IPS-18a (cell line): ENCODE measurements at regions not wholly inside any gene's neighbourhood (a gene's known extent, or its start where the extent isn't known, plus 50 kb on each side); places are given as distances from the start of the nearest gene placed in this dataset.
"Not testable (repeated sequence)": the region's sequence is repeated elsewhere in the genome, so short reads cannot be mapped to it uniquely, and the experiment has no call there.

Source experiments
- H3K27ac ChIP-seq: one replicate; pipeline ENCODE4 v1.5.1; 2013; ENCODE audit warnings: low read length
- H3K27me3 ChIP-seq: one replicate; pipeline ENCODE4 v1.6.1; 2013; ENCODE audit warnings: mild to moderate bottlenecking, low read length; ENCODE audit not compliant: control insufficient read depth, insufficient read depth
- H3K36me3 ChIP-seq: one replicate; pipeline ENCODE4 v1.6.1; 2013; ENCODE audit warnings: low read depth, low read length; ENCODE audit not compliant: control insufficient read depth
- H3K4me1 ChIP-seq: one replicate; pipeline ENCODE4 v1.6.1; 2013; ENCODE audit warnings: low read depth, low read length; ENCODE audit not compliant: control insufficient read depth
- H3K4me3 ChIP-seq: one replicate; pipeline ENCODE4 v1.5.1; 2013; ENCODE audit warnings: low read length
- H3K9ac ChIP-seq: one replicate; pipeline ENCODE4 v1.6.1; 2013; ENCODE audit warnings: mild to moderate bottlenecking, low read length, moderate library complexity
- H3K9me3 ChIP-seq: one replicate; pipeline ENCODE4 v1.6.1; 2013; ENCODE audit warnings: low read depth, low read length; ENCODE audit not compliant: control insufficient read depth

DNA sequence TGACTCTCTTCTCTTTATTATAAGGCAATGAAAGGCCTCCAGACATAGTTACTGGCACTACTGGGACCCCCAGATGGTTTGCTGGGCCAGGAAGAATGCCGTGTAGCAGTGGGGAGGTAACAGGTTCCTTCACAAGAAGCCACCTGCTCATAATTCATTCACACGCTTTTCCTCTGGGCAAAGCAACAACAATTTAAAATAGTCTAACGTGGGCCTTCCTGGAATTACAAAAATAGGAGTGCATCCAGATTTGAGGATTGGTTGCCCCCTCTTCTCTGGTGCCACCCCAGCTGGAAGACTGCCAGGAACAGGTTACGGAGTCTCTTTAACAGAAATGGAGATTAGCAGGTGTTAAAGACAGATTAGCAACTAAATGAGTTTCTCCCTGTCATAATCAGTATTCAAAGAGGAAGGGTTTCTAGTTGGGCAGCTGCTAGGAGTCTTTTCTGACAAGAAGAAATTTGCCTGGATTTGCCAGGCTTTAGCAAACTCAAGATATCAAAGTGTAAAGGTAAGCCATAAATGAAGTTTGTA lies 409.6 kb downstream of the NPIPA8 start:
- Histone ChIP-seq H3K9me3 (no peaks in the 10 kb centered on the region), H3K4me1 (peaks cover 6% of the 10 kb centered on the region), H3K9ac (no peak overlapping the region), H3K27me3 (no peaks in the 10 kb centered on the region), H3K4me3 (no peak overlapping the region), H3K27ac (no peak overlapping the region), H3K36me3 (no peaks in the 10 kb centered on the region)

DNA sequence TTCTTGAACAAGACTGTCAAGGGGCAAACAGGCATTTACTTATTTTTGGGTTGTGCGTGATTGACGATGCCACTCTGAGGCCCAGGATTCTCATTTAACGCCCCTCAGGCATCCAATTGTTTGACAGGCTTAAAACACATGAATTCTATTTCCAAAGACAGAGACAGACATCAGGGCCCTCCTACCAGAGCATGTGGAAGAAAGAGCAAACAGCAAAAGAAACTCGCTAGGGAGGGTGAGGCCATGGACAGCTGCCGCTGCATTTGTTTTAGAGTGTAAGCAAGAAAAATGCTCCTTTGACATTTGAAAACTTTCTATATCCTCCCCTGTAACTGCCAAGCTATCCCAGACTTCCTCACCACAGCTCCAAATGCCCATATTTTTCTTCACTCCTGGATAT lies 410.1 kb downstream of the NPIPA8 start:
- Histone ChIP-seq H3K9me3 (no peaks in the 10 kb centered on the region), H3K4me1 (peaks cover 6% of the 10 kb centered on the region), H3K4me3 (no peak overlapping the region), H3K9ac (no peak overlapping the region), H3K27ac (no peak overlapping the region), H3K36me3 (no peaks in the 10 kb centered on the region), H3K27me3 (no peaks in the 10 kb centered on the region)

DNA sequence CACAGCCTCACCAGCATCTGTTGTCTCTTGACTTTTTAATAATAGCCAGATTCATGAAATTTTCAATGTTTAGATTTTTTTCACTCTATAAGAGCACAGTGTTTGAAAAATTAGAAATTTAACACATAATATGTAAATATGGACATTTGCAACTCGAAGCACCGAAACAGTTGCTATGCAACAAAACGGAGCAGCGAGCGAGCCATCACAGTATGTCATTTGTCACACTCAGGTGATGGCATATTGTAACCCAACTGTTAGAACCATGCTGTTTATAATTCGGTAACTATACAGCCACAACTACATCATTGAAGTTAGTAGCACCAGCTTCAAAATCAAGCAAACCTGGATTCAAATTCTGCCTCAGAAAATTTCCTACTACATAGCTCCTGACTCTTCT lies 410.8 kb downstream of the NPIPA8 start:
- no peak overlapping the region for H3K4me3 ChIP-seq
- no peaks in the 10 kb centered on the region for H3K36me3 ChIP-seq
- no peaks in the 10 kb centered on the region for H3K9me3 ChIP-seq
- H3K4me1 ChIP-seq: peaks cover 6% of the 10 kb centered on the region
- H3K9ac ChIP-seq: no peak overlapping the region
- no peaks in the 10 kb centered on the region for H3K27me3 ChIP-seq
- no peak overlapping the region for H3K27ac ChIP-seq

DNA sequence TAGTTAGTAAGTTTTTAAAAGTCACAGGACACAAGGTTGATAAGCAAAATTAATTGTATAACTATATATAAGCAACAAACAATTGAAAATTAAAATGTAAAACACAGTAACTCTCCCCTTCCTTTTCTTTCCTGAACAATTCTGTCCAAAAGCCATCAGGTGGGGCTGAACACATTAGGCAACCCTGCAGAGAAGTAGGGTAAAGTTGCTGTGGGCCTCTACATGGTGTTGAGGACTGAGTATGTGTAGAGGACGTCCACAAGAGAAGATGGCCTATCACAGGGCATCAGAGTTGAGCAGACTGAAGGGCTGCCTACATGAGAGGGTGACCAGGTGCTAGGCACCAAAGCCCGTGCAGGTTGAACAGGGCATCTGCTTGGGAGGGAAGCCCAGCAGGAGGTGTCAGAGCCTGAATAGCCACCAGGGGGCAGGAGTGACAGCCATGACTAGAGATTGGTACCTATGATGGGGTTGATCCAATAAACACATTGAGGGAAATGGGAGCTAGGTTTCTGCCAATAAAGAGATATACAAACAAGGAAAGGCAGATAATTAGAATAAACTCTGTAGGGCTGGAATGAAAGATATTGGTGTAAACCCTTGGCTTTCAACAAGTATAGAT lies 415.1 kb downstream of the NPIPA8 start:
- no peaks in the 10 kb centered on the region for H3K4me1 ChIP-seq
- no peak overlapping the region for H3K4me3 ChIP-seq
- no peak overlapping the region for H3K27ac ChIP-seq
- no peak overlapping the region for H3K9ac ChIP-seq
- H3K9me3 ChIP-seq: peaks cover 5% of the 10 kb centered on the region
- H3K27me3 ChIP-seq: no peaks in the 10 kb centered on the region
- no peaks in the 10 kb centered on the region for H3K36me3 ChIP-seq

DNA sequence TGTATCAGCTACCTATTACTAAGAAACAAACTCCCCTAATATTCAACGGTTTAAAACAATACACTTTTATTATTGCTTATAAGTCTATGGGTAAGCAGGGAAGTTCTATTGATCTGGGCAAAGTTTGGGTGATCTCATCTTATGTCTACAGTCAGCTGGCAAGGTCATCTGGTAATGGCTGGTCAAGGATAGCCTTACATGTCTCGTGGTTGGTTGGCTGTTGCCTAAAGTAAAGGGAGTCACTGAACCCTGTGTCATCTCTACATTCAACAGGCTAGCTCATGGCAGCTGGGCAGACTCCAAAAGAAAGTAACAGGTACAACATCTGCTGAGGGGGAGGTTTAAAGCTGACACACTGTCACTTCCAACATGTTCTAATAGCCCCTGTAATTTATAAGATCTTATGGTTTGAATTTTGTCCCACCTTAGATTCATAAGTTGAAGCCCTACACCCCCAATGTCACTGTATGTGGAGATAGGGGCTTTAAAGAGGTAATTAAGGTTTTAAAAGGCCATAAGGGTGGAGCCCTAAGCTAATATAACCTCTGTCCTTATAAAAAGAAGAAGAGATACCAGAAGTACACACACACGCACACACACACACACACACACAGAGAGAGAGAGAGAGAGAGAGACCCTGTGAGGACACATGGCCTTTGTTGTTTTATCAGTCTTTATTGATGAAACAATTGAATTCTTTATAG lies 419.1 kb downstream of the NPIPA8 start:
- no peak overlapping the region for H3K9ac ChIP-seq
- no peaks in the 10 kb centered on the region for H3K4me1 ChIP-seq
- no peak overlapping the region for H3K4me3 ChIP-seq
- H3K36me3 ChIP-seq: no peaks in the 10 kb centered on the region
- H3K27ac ChIP-seq: no peak overlapping the region
- peaks cover 10% of the 10 kb centered on the region for H3K9me3 ChIP-seq
- H3K27me3 ChIP-seq: no peaks in the 10 kb centered on the region

DNA sequence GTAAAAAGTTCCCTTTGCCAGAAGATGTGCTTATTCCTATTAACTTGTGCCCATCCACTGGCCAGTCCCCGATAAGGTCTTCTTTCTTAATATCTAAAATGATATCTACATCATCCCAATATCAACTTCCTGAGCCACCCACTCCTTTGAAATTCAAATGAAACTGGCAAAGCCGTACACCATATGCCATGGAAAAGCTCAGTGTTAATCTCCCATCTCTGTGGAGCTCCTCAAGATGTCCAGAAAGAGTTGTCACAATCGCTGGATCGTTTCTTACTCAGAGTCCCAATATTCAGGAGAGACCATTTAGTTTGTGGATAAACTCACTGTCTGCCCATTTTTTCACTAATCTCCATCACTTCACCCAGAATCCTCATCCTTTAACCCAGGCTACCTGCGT lies 420.7 kb downstream of the NPIPA8 start:
- Histone ChIP-seq H3K27me3 (no peaks in the 10 kb centered on the region), H3K9me3 (peaks cover 10% of the 10 kb centered on the region), H3K36me3 (no peaks in the 10 kb centered on the region), H3K27ac (no peak overlapping the region), H3K4me3 (no peak overlapping the region), H3K4me1 (no peaks in the 10 kb centered on the region), H3K9ac (no peak overlapping the region)

DNA sequence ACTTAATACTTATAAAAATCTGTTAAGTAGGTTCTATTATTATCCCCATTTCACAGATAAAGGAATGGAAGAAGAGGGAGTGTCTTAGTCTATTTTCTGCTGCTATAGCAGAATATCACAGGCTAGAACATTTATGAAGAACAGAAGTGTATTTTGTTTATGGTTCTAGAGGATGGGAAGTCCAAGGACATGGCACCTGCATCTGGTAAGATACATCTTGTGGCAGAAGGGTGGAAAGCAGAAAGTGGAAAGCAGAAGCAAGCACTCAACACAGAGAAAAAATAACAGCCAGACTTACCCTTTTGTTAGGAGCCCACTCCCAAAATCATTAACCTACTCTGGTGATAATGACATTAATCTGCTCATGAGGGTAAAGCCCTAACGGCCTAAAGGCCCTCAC lies 422.4 kb downstream of the NPIPA8 start:
- H3K4me3 ChIP-seq: no peak overlapping the region
- no peak overlapping the region for H3K27ac ChIP-seq
- H3K36me3 ChIP-seq: no peaks in the 10 kb centered on the region
- no peaks in the 10 kb centered on the region for H3K27me3 ChIP-seq
- peaks cover 10% of the 10 kb centered on the region for H3K9me3 ChIP-seq
- no peaks in the 10 kb centered on the region for H3K4me1 ChIP-seq
- H3K9ac ChIP-seq: no peak overlapping the region

DNA sequence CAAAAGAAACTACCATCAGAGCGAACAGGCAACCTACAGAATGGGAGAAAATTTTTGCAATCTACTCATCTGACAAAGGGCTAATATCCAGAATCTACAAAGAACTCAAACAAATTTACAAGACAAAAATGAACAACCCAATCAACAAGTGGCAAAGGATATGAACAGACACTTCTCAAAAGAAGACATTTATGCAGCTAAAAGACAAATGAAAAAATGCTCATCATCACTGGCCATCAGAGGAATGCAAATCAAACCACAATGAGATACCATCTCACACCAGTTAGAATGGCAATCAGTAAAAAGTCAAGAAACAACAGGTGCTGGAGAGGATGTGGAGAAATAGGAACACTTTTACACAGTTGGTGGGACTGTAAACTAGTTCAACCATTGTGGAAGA lies 425.0 kb downstream of the NPIPA8 start:
- H3K9ac ChIP-seq, H3K4me1 ChIP-seq, H3K36me3 ChIP-seq, H3K9me3 ChIP-seq, H3K4me3 ChIP-seq, H3K27me3 ChIP-seq, H3K27ac ChIP-seq: not testable (repeated sequence)

DNA sequence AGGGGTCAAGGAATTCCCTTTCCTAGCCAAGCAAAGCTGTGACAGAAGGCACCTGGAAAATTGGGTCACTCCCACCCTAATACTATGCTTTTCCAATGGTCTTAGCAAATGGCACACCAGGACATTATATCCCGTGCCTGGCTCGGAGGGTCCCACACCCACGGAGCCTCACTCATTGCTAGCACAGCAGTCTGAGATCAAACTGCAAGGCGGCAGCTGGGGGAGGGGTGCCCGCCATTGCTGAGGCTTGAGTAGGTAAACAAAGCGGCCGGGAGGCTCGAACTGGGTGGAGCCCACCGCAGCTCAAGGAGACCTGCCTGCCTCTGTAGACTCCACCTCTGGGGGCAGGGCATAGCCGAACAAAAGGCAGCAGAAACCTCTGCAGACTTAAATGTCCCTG lies 429.9 kb downstream of the NPIPA8 start:
- H3K4me3 ChIP-seq, H3K9ac ChIP-seq, H3K27ac ChIP-seq, H3K9me3 ChIP-seq, H3K4me1 ChIP-seq, H3K27me3 ChIP-seq, H3K36me3 ChIP-seq: not testable (repeated sequence)

DNA sequence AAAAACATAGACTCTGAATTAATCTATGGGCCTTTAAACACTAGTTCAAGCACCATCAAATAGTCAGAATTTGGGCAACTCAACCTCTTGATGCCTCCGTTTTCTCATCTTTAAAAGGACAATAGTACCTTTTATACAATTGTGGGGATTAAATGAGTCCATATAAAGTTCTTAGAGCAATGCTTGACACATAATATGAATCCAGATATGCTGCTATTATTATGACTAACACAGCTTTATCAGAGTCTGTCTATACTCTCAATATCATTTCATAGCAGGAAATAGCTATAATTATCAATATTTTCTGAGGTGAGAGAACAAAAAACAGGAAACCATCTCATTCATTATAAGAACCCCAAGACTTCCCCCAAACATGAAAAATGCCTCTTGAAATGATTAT lies 430.5 kb upstream of the XYLT1 start:
- H3K27ac ChIP-seq: no peak overlapping the region
- H3K4me3 ChIP-seq: no peak overlapping the region
- no peaks in the 10 kb centered on the region for H3K9me3 ChIP-seq
- H3K9ac ChIP-seq: no peak overlapping the region
- H3K27me3 ChIP-seq: no peaks in the 10 kb centered on the region
- no peaks in the 10 kb centered on the region for H3K36me3 ChIP-seq
- no peaks in the 10 kb centered on the region for H3K4me1 ChIP-seq

DNA sequence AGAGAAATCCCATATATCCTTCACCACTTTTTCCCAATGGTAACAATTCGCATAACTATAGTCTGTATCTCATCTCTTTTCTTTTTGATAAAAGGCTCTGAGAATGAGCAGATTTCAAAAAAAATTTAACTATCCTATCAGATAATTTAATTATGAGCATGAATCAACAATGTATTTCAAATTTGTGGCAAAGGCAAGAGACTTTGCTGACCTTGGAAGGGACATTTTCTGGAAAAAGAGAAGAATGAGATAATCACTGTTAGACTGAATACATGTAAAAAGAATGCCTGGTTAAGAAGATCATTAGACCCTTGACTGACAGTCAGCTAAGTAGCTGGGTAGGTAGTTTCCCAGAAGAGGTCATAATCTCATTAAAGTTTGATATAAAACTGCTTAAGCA lies 428.4 kb upstream of the XYLT1 start:
- Histone ChIP-seq H3K36me3 (no peaks in the 10 kb centered on the region), H3K4me3 (no peak overlapping the region), H3K4me1 (no peaks in the 10 kb centered on the region), H3K9me3 (no peaks in the 10 kb centered on the region), H3K9ac (no peak overlapping the region), H3K27me3 (no peaks in the 10 kb centered on the region), H3K27ac (no peak overlapping the region)

DNA sequence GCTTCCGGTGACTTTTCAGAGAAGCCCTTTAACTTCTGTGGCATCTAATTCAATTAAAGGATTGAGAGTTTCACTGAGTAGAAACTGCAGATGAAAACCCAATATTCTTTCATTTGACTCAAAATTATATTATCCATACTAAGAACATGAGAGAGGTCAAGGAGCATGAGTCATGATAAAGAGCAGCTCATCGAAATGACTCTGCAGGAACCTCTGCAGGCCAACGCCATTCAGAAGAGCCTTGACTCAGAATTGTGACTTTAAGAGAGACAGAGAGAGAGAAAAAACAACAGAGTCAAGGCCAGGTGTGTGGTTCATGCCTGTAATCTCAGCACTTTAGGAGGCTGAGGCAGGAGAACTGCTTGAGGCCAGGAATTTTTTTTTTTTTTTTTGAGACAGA lies 417.2 kb upstream of the XYLT1 start:
- Histone ChIP-seq H3K9ac (no peak overlapping the region), H3K4me3 (no peak overlapping the region), H3K36me3 (no peaks in the 10 kb centered on the region)

More for the DNA sequence above, 417.2 kb upstream of the XYLT1 start:
- Histone ChIP-seq H3K27me3 (no peaks in the 10 kb centered on the region), H3K27ac (no peak overlapping the region), H3K4me1 (peaks cover 6% of the 10 kb centered on the region), H3K9me3 (no peaks in the 10 kb centered on the region)
